Erythroblast (primary cell): ENCODE measurements at regions not wholly inside any gene's neighbourhood (a gene's known extent, or its start where the extent isn't known, plus 50 kb on each side); places are given as distances from the start of the nearest gene placed in this dataset.

Source experiments
- DNase-seq, 2 experiments: peaks; one replicate each; lab custom pipeline; 2025; lab: John Stamatoyannopoulos, UW
- GATA1 ChIP-seq: IDR thresholded peaks from 2 replicates; pipeline ENCODE4 v1.6.1; 2011; ENCODE audit warnings: low read depth, mild to moderate bottlenecking, control low read depth, low read length, moderate library complexity
- POLR2A ChIP-seq: IDR thresholded peaks from 2 replicates; pipeline ENCODE4 v1.6.1; 2011; ENCODE audit warnings: mild to moderate bottlenecking, low read length

GRCh38 chr10:116792817-116793216, 50.5 kb upstream of the HSPA12A start:
- no peak for TF ChIP-seq GATA1
- TF ChIP-seq POLR2A: no peak
- no peak for DNase-seq

- no peak for DNase-seq
- TF ChIP-seq POLR2A: no peak
- no peak for TF ChIP-seq GATA1
Measured at GRCh38 chr10:116796469-116796868, 52.8 kb upstream of the ENO4 start.

- peak; percentile 62 to 77 for DNase-seq
- TF ChIP-seq POLR2A (no peak), GATA1 (no peak)
Measured at GRCh38 chr10:116796910-116797513, 52.3 kb upstream of the ENO4 start.

- DNase-seq: no peak
- TF ChIP-seq GATA1: no peak
- no peak for TF ChIP-seq POLR2A
Measured at GRCh38 chr10:116798859-116799258, 50.4 kb upstream of the ENO4 start.
